ENCODE measurements at regions not wholly inside any gene's neighbourhood (a gene's known extent, or its start where the extent isn't known, plus 50 kb on each side); places are given as distances from the start of the nearest gene placed in this dataset.
"Not testable (repeated sequence)": the region's sequence is repeated elsewhere in the genome, so short reads cannot be mapped to it uniquely, and the experiment has no call there.

DNA sequence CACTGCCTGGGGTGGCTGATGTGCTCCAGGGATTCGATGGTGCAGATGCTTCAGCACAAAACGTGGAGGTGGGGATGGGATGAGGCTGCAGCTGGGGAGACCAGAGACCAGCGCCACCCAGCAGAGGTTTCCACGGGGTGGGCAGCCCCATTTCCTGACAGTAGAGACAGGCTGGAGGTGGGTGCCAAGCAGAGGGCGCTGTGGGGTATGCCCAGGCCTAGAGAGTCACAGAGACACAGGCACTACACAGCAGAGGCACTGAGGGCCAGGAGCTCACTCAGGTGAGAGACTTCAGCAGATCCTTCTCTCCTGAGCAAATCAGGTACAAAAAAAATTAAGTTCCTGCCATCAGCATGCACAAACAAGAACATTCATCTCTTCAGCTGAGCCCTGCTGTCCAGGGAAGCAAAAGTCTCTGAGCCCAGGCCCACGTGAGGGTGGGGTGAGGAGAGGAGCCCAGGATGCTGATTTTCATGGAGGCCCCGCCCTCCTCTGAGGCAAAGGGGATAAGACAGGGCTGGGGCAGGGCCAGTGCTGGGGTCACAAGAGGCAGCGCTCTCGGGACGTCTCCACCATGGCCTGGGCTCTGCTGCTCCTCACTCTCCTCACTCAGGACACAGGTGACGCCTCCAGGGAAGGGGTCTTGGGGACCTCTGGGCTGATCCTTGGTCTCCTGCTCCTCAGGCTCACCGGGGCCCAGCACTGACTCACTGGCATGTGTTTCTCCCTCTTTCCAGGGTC is 53.1 kb downstream of the GGTLC2 start:
- DNase-seq = no peak

- no peak for DNase-seq
Observed at GRCh38 chr22:22698263-22698750, 53.9 kb downstream of the GGTLC2 start.

GRCh38 chr22:22700631-22701030 is 56.2 kb downstream of the GGTLC2 start:
- DNase-seq = no peak

DNA sequence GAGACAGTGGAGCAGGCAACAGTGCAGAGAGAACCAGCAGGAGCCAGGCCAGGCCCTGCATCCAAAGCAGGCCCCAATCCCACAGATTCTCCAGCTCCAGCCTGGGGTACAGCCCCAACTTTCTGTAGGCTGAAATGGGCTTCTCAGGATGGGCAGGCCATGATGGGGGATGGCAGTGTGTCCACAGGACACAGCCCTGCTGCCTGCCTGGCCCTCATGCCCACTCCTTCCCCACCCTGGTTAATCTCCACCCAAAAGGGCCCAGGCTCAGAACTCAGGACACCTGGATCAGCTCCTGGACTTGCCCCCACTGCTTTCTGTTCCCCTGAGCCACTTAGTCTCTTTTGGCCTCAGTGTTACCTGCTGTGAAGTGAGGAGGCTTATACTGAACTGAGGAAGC is 57.1 kb downstream of the GGTLC2 start:
- DNase-seq = not testable (repeated sequence)

DNA sequence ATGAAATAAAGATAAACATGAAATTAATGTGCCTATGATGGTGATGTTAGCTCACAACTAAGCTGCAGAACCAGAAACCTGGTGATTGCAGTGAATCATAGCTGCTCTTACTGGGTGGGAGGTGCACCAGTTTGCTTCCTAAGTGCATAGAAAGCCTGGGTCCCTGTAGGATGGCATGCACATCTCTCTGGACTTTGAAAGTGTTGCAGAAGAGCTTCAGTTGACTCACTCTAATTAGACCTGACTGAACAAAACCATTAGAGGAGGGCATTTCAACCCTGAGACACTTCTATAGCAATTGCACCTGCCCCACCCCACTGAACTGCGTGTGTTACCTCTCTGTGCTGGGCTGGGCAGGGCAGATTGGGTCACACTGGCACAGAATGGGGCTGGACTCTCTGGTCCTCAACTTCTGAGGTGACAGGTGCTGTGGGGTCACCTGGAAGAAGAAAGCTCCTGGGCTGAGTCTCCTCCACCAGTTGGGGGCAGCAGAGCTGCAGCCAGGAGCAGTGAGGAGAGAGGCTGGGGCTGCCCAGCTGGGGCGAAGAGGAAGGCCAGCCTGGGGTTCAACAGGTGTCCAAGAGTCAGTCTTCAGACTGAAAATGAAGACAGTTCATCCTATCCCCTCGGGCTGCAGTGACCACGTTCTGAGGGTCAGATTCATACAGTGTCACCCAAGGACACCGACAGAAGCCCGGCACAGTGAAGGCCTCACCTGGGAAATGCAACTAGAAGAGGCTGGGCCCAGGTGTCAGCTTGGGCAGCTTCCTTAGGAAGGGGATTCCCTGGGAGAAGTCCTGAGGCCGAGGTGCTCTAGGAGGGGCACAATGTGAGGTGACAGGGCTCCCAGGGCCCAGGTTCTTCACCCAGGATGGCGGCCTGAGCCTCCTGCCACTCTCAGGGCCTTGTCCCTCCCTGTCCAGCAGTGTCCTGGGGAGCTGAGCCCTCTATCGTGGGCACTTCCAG is 58.1 kb downstream of the GGTLC2 start:
- no peak for DNase-seq

- no peak for DNase-seq
Observed at GRCh38 chr22:22703203-22703570, 58.8 kb downstream of the GGTLC2 start.

- no peak for DNase-seq
Observed at GRCh38 chr22:22703715-22704114, 59.3 kb downstream of the GGTLC2 start.

GRCh38 chr22:22704156-22704946 is 59.9 kb downstream of the GGTLC2 start:
- no peak for DNase-seq

DNA sequence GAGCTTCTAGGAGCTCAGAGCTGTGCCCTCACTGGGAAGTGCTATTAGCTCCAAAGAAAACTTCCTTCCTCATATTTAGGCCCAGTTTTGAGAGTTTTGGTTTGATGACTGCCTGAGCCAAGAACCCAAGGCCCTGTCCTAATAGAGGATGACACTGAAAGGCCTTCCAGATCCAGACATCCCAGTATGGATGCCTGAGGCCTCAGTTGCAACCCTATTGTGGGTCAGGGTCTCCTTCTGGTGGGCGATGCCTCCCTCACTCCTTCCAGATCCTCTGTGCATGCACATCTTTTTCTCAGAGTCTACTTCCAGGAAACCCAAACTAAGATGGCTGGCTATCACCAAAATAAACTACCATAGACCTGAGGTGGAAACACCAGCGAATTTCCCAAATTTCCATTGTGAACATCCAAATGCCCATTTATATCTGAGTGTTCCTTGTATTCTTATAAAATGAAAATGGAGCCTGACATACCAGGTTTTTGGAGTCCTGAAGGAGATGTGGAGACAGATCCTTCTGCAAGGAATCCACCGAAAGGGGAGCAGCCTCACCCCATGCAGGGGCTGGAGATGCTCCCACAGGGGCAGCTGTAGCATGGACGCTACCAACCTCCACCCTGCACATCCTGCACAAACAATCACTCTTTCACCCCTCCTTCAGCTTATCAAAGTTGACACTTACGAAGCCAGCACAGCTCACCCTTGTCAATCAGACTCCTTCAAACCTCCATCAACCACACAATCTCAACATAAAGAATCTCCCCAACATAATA is 61.1 kb downstream of the GGTLC2 start:
- no peak for DNase-seq

DNA sequence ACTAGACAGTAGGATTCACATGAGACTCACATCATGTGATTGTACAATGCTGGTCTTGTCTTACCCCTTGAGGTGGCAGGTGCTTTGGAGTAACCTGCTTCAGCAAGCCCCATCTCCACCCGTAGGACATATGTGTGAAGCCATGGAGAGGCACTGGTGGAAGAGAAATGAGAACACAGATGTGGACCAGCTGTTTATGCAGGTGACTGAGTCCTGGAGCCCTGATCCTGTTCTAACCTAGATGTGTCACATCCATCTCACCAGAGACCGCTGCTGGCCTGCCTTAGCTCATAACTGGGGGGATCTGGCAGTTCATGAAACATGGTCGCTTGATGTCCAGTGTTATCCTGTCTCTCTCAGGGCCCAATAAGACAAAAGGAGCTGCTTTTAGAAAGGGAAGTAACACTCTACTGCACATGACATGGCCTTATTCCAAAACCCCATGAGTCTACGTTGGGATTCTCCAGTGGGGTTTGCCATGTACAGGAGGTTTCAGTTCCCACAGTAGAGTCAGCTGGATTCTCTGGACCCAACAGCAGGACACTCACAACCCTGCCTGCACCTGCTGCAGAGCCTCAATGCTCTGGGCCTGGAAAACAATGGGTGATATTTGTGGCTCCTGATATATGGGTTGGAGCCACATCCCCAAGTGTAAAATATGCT is 62.0 kb downstream of the GGTLC2 start:
- no peak for DNase-seq

- no peak for DNase-seq
Observed at GRCh38 chr22:22709719-22710445, 65.5 kb downstream of the GGTLC2 start.

DNA sequence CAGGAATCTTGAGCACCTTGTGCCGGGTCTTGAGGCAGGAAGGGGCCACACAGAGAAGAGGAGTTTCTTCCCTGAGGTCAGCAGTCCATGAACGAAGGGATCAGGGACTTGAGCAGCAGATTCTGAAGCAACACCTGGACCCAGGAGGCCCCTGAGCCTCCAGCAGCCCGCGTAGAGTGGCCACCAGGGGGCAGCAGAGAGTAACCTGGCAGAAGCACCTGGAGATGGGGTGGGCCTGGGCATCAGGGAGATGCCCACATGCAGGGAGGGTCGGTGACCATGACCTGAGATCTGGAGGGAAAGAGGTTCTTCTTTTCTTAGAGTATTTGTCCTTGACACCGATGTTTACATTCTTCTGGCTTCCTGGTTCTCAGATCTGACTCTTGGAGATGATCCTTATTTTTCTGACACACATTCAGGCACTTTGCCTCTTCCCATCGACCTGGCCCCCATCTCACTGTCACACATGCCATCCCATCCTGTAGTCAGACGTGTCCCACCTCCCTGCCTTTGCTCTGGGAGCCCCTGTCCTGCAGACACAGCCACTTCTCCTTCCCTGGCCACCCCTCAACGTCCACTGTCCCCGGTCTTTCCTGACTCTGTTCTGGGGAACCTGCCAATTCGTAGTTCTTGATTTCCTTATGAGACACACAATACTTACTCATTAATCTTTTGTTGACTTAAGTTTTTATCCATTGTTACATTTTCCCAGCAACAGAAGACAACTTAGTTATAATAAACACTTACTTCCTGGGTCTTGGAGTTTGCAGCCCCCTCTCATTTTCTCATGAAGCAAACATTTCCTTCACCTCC is 66.5 kb downstream of the GGTLC2 start:
- DNase-seq = no peak

DNA sequence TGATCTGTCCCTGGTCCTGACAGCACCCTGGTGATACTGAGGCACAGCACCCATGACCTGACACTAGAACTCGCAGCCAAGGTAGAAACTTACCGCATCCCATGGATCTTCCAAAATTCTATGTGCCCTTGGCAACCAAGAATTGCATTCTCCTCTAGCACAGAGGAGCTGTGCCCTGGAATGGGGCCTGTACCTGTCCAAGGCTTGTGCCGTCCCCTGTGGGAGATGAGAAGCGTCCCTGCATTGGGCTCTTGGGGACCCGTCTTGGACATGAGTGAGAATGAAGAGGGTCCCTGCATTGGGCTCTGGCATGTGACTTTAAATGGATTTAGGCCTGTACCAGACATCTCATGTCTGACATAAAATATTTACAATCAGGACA is 67.1 kb downstream of the GGTLC2 start:
- no peak for DNase-seq

GRCh38 chr22:22712092-22712658 is 67.8 kb downstream of the GGTLC2 start:
- no peak for DNase-seq

DNA sequence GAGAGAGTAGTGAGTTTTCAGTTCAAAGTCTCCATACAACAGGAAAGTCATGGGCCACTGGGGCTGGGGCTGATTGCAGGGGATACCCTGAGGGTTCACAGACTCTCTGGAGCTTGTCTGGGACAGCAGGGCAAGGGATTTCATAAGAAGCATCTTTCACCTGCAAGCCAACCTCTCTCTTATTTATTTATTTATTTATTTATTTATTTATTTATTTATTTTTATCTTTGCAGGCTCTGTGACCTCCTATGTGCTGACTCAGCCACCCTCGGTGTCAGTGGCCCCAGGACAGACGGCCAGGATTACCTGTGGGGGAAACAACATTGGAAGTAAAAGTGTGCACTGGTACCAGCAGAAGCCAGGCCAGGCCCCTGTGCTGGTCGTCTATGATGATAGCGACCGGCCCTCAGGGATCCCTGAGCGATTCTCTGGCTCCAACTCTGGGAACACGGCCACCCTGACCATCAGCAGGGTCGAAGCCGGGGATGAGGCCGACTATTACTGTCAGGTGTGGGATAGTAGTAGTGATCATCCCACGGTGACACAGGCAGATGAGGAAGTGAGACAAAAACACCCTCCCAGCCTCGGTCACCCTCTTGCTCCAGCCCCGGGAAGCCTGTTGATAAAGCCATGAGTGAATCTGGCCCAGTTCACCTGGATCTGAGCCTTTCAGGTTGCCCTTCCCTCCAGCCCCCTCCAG is 68.4 kb downstream of the GGTLC2 start:
- DNase-seq = no peak

- DNase-seq = no peak
Observed at GRCh38 chr22:22713416-22713815, 69.0 kb downstream of the GGTLC2 start.

GRCh38 chr22:22714600-22715335 is 70.4 kb downstream of the GGTLC2 start:
- DNase-seq = no peak

DNA sequence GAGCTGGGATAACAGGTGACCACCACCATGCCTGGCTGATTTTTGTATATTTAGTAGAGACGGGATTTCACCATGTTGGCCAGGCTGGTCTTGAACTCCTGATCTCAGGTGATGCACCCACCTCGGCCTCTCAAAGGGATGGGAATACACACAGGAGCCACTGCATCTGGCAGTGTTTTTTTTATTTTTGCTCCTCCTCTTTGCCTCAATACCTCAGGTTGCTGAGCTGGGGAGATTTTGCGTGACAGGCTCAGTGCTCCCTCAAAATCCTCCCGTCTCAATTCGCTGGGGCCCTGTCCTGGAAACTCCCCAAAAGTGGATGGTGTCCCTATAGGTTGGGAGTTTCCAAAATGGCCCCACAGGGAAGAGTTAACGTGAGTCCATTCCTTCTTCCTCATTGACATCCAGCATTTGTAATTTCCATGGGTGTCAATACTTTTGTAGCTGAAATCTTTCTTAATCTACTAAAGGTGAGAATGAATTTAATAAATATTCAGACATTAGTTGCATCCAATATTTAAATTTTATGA is 71.8 kb downstream of the GGTLC2 start:
- DNase-seq = no peak
